Astrocyte of the cerebellum (primary cell): ENCODE measurements at regions not wholly inside any gene's neighbourhood (a gene's known extent, or its start where the extent isn't known, plus 50 kb on each side); places are given as distances from the start of the nearest gene placed in this dataset.

ENCODE experiments used
- DNase-seq: peaks from one replicate; pipeline ENCODE4 v3.0.0-alpha.2; 2011; ENCODE audit warnings: low read depth
- H3K4me3 ChIP-seq: 2 replicates; pipeline ENCODE4 v1.5.1; 2011; ENCODE audit warnings: mild to moderate bottlenecking, low read depth, low read length, moderate library complexity
- in situ Hi-C: cut with HindIII; loops from 2 replicates; pipeline ENCODE4 v1.10.0; 2017; ENCODE audit warnings: low sequenced_read_pairs
- TF ChIP-seq, protein P1 (sequence below): IDR thresholded peaks from 2 replicates; pipeline ENCODE4 v1.5.1; 2012; ENCODE audit warnings: low read length, low read depth, moderate library complexity, mild to moderate bottlenecking; ENCODE audit errors: missing control alignments

DNA sequence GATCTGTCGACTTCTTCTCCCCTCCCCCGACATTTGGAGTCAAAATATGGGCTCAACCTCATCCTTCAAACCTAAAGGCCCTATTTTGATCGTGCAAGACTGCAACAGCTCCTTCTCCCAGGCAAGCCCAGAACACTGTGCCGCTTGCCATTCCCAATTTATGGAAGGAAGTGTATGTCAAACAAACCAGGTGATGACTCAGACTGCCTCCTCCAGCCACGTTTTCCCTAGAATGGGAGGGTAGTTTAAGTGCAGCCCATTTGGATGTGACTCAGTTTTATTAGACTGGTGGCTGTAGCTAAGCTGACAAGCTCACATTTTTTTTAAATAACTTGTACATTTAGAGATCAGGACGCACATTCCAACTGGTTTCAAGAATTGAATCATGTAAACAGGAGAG is 570.4 kb upstream of the DIPK2B start:
- H3K4me3 ChIP-seq, result peak overlapping the region; percentile 61
- in situ Hi-C loops, result no loop called here
- DNase-seq, result peak; percentile 62
- TF ChIP-seq, protein P1, sequence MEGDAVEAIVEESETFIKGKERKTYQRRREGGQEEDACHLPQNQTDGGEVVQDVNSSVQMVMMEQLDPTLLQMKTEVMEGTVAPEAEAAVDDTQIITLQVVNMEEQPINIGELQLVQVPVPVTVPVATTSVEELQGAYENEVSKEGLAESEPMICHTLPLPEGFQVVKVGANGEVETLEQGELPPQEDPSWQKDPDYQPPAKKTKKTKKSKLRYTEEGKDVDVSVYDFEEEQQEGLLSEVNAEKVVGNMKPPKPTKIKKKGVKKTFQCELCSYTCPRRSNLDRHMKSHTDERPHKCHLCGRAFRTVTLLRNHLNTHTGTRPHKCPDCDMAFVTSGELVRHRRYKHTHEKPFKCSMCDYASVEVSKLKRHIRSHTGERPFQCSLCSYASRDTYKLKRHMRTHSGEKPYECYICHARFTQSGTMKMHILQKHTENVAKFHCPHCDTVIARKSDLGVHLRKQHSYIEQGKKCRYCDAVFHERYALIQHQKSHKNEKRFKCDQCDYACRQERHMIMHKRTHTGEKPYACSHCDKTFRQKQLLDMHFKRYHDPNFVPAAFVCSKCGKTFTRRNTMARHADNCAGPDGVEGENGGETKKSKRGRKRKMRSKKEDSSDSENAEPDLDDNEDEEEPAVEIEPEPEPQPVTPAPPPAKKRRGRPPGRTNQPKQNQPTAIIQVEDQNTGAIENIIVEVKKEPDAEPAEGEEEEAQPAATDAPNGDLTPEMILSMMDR, result no peak

DNA sequence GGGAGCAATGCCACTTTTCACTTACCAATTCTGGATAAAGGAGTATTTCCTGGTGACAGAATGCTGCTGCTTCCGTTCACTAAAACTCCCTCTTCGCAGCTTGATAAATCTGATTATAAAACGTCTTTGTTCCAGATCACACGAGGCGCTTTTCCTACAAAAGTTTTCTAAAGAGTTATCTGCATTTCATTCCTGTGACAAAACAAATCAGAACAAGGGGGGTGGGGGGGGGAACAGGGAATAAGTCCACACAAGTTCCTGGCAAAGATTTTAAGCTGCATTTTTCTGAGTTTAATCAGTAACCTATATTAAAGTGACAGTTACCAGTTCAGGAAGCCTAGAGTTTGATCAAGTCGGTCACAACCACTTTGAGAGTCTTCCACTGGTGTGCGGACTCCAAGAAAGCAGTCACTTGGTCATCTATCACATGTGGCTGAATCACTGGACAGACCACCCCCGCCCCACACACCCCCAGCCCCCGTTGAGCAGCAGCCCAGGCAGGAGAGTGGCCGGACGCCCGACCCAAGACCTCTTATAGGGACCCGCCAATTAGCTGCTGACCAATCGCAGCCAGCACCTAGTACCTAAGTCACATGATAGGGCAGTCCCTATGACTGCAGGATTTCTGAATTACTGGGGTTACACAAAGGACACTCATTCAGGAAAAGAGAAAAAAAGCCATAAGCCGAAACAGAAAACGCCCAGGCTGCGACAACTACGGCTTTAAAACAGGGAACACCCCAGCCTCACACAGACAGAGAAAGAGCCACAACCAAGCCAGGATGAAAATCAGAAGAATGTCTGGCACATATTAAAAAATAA is 569.3 kb upstream of the DIPK2B start:
- TF ChIP-seq, protein P1, result no peak
- DNase-seq, result peak; percentile 73
- in situ Hi-C loops, result no loop called here
- peak overlapping the region; percentile 61 for H3K4me3 ChIP-seq

- DNase-seq, result no peak
- in situ Hi-C loops, result no loop called here
- peak overlapping the region; percentile 61 for H3K4me3 ChIP-seq
- TF ChIP-seq, protein P1, result no peak
Measured at GRCh38 chrX:45768666-45769236, 568.1 kb upstream of the DIPK2B start.

GRCh38 chrX:45766981-45767501 is 566.4 kb upstream of the DIPK2B start:
- TF ChIP-seq, protein P1, result no peak
- DNase-seq, result no peak
- in situ Hi-C loops, result no loop called here
- peak overlapping the region; percentile 61 for H3K4me3 ChIP-seq

DNA sequence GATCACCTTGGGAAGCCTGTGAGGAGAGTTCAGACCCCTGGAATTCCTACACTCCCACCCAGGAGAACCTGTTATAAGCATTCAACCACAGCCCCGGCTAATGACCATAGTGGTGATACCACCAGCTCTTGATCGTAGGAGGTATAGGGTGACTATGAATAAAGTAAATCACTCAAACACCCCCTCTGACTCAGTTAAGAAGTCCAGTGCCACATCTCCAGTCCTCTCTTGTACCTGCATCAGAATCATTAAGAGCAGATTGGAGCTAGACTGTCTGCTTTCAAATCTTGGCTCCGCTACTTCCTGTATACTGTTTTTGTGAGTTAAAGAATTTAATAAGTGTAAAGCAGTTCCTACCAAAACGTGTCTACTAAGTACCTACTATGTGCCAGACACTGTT is 565.1 kb upstream of the DIPK2B start:
- H3K4me3 ChIP-seq, result peak overlapping the region; percentile 61
- TF ChIP-seq, protein P1, result no peak
- in situ Hi-C loops, result no loop called here
- DNase-seq, result no peak

DNA sequence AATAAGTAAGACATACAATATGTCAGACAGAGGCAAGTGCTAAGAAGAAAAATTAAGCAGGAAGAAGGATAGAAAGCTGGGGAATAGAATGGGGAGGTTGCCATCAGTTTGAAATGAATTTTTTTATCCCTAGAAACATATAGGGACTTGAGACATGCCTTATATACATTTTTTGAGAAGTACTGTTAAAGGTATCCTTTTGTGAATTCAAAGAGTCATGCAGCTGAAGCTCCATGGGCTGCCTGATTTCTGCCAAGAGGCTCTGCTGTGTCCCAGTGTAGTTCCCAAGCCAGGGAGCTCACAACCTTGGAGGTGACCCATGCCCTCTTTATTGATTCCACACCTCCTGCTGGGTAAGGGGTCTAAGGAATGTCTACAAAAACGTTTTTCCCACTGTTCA is 564.6 kb upstream of the DIPK2B start:
- in situ Hi-C loops, result no loop called here
- no peak for DNase-seq
- TF ChIP-seq, protein P1, result no peak
- H3K4me3 ChIP-seq, result peak overlapping the region; percentile 61
